Endothelial cell of umbilical vein (primary cell): ENCODE measurements at regions not wholly inside any gene's neighbourhood (a gene's known extent, or its start where the extent isn't known, plus 50 kb on each side); places are given as distances from the start of the nearest gene placed in this dataset.
A peak's percentile ranks its signal among the peaks of the same experiment; 100 is the strongest.
"Not testable (repeated sequence)": the region's sequence is repeated elsewhere in the genome, so short reads cannot be mapped to it uniquely, and the experiment has no call there.

Experiments used
- BruUV-seq: library from RNA; stranded (reverse); fragments of 400-500 nt; replicated peaks from 2 replicates; lab custom pipeline; 2021; lab: Mats Ljungman, UMichigan
- CTCF ChIA-PET: fragments of 300-600, 350-600 bp; sonication (Branson Sonifier 250); formaldehyde crosslinking; loops from one replicate; lab custom pipeline; 2021; ENCODE audit warnings: antibody characterized with exemption, inconsistent platforms; lab: Charles Lee
- POLR2A ChIA-PET: fragments of 300-600, 350-600 bp; sonication (Branson Sonifier 250); formaldehyde crosslinking; loops from one replicate; lab custom pipeline; 2021; ENCODE audit warnings: antibody characterized with exemption, inconsistent platforms; lab: Charles Lee
- DNase-seq: peaks from one replicate; pipeline ENCODE4 v3.0.0-alpha.2; 2011; ENCODE audit warnings: low read depth, low spot score
- FAIRE-seq: peaks from 2 replicates; lab custom pipeline; 2011; peaks lifted over from hg19 to GRCh38; lab: Jason Lieb, UNC
- H2AFZ ChIP-seq: 2 replicates; pipeline ENCODE4 v1.6.0; 2012; ENCODE audit warnings: low read depth, low read length, control low read depth, inconsistent platforms
- H3K27ac ChIP-seq: 2 replicates; pipeline ENCODE4 v1.5.1; 2011; ENCODE audit warnings: low read depth, mild to moderate bottlenecking, control low read depth, low read length, moderate library complexity; ENCODE audit not compliant: insufficient read depth
- H3K27me3 ChIP-seq, 2 experiments: 2 replicates each; pipeline versions ENCODE4 v1.6.0 to v1.6.1; 2011; ENCODE audit warnings: low read length in 2 of 2, mixed read lengths in 1 of 2; ENCODE audit not compliant: control insufficient read depth in 2 of 2, insufficient read depth in 2 of 2
- H3K36me3 ChIP-seq, 2 experiments: 2 replicates in 1 of 2; 3 replicates in 1 of 2; pipeline ENCODE4 v1.5.1; 2011; ENCODE audit warnings: low read length in 2 of 2, mild to moderate bottlenecking in 1 of 2, moderate library complexity in 1 of 2; ENCODE audit not compliant: control insufficient read depth in 2 of 2, insufficient read depth in 2 of 2; ENCODE audit errors: extremely low read depth in 1 of 2
- H3K4me1 ChIP-seq: 3 replicates; pipeline ENCODE4 v1.5.1; 2011; ENCODE audit warnings: mild to moderate bottlenecking, low read length; ENCODE audit not compliant: control insufficient read depth, insufficient read depth; ENCODE audit errors: extremely low read depth
- H3K4me2 ChIP-seq: 2 replicates; pipeline ENCODE4 v1.6.1; 2011; ENCODE audit warnings: low read length, control low read depth, mixed read lengths; ENCODE audit not compliant: insufficient read depth
- H3K4me3 ChIP-seq, 3 experiments: fragments of 200-600 bp in 1 of 3; sonication (generic), shearing (Covaris generic) in 1 of 3; replicated peaks in 1 of 3; 2 replicates each; pipeline ENCODE4 v1.5.1; 2011 to 2016; ENCODE audit warnings: control low read depth in 3 of 3, low read length in 3 of 3, mild to moderate bottlenecking in 2 of 3, inconsistent platforms in 1 of 3, low read depth in 1 of 3, moderate library complexity in 1 of 3; ENCODE audit not compliant: insufficient read depth in 1 of 3
- H3K79me2 ChIP-seq: 2 replicates; pipeline ENCODE4 v1.6.0; 2012; ENCODE audit warnings: low read length, inconsistent platforms; ENCODE audit not compliant: control insufficient read depth, insufficient read depth
- H3K9ac ChIP-seq: replicated peaks from 2 replicates; pipeline ENCODE3; 2011; ENCODE audit warnings: low read length, control low read depth; ENCODE audit not compliant: insufficient read depth; ENCODE audit errors: extremely low read depth
- H3K9me1 ChIP-seq: replicated peaks from 3 replicates; pipeline ENCODE4 v1.6.0; 2011; ENCODE audit warnings: mild to moderate bottlenecking, low read length; ENCODE audit not compliant: control insufficient read depth, insufficient read depth; ENCODE audit errors: extremely low read depth
- H3K9me3 ChIP-seq: replicated peaks from 2 replicates; pipeline ENCODE4 v1.5.1; 2012; ENCODE audit warnings: low read length, inconsistent platforms; ENCODE audit not compliant: control insufficient read depth, insufficient read depth
- H4K20me1 ChIP-seq: replicated peaks from 2 replicates; pipeline ENCODE3; 2011; ENCODE audit warnings: mild to moderate bottlenecking, low read length; ENCODE audit not compliant: control insufficient read depth, insufficient read depth; ENCODE audit errors: extremely low read depth
- dilution Hi-C: fragments of 300-500 bp; cut with MboI; formaldehyde crosslinking; loops from one replicate; pipeline ENCODE4 v1.15.0; 2019; ENCODE audit warnings: low sequenced_read_pairs; ENCODE audit not compliant: extremely low pct_ligation_motif_present
- intact Hi-C: fragments of 100-400 bp; cut with micrococcal nuclease; formaldehyde crosslinking; loops from one replicate; pipeline ENCODE4 v1.10.0; 2022
- TF ChIP-seq, protein P1 (sequence below), 2 donors: IDR thresholded peaks; 1 replicate in 1 of 2; 2 replicates in 1 of 2; pipeline ENCODE4 v1.5.1; 2011; ENCODE audit warnings: low read length in 2 of 2, mild to moderate bottlenecking in 2 of 2, moderate library complexity in 2 of 2, control low read depth in 1 of 2, inconsistent platforms in 1 of 2, low read depth in 1 of 2; ENCODE audit not compliant: insufficient read depth in 1 of 2; ENCODE audit errors: extremely low read depth in 1 of 2

DNA sequence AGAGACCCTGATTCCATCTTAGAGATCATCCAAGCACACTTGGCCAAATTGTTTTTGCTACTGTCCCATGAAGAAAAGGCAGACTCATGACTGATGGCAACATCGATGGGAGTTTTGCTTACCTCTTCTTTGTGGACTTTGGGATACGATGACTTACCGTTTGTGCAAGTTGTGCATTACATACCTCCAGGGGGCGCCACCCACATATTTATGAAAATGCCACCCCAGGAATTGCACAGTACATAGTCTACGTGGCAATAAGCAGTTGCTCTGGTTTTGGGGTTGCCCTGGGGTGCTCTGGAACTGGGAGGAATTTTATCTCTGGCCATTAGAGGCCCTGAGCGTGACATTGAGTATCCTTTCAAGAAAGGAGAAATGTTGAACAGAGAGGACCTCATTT is 139.0 kb upstream of the CCZ1B start:
- H3K27ac ChIP-seq, H3K4me3 ChIP-seq, H2AFZ ChIP-seq, FAIRE-seq, H3K9me1 ChIP-seq, H3K36me3 ChIP-seq, H4K20me1 ChIP-seq, H3K9ac ChIP-seq, POLR2A ChIA-PET, dilution Hi-C loops, H3K4me2 ChIP-seq, BruUV-seq, H3K4me1 ChIP-seq, H3K9me3 ChIP-seq, H3K27me3 ChIP-seq, H3K79me2 ChIP-seq: not testable (repeated sequence)
- TF ChIP-seq, protein P1, sequence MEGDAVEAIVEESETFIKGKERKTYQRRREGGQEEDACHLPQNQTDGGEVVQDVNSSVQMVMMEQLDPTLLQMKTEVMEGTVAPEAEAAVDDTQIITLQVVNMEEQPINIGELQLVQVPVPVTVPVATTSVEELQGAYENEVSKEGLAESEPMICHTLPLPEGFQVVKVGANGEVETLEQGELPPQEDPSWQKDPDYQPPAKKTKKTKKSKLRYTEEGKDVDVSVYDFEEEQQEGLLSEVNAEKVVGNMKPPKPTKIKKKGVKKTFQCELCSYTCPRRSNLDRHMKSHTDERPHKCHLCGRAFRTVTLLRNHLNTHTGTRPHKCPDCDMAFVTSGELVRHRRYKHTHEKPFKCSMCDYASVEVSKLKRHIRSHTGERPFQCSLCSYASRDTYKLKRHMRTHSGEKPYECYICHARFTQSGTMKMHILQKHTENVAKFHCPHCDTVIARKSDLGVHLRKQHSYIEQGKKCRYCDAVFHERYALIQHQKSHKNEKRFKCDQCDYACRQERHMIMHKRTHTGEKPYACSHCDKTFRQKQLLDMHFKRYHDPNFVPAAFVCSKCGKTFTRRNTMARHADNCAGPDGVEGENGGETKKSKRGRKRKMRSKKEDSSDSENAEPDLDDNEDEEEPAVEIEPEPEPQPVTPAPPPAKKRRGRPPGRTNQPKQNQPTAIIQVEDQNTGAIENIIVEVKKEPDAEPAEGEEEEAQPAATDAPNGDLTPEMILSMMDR (IDR thresholded peaks at IDR 0.05; ENCODE audit: extremely low read depth in 1 of 2, insufficient read depth in 1 of 2, low read depth in 1 of 2, low read length in 2 of 2), result peak in 1 of 2 donors; percentile 9
- CTCF ChIA-PET, result interaction anchor here (1.0 kb wide), 1 partner anchor 134 kb away, joined by 3 read pairs; no protein-coding TSS in a partner anchor
- peak; percentile 23 for DNase-seq
- intact Hi-C loops, result loop anchor here (2.0 to 5.0 kb wide), 2 partner anchors 576 to 1332 kb away; no protein-coding TSS in a partner anchor

DNA sequence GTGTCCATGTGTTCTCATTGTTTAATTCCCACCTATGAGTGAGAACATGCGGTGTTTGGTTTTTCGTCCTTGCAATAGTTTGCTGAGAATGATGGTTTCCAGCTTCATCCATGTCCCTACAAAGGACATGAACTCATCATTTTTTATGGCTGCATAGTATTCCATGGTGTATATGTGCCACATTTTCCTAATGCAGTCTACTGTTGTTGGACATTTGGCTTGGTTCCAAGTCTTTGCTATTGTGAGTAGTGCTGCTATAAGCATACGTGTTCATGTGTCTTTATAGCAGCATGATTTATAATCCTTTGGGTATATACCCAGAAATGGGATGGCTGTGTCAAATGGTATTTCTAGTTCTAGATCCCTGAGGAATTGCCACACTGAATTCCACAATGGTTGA is 144.1 kb upstream of the CCZ1B start:
- H3K4me1 ChIP-seq, H3K9me3 ChIP-seq, POLR2A ChIA-PET, H3K4me2 ChIP-seq, H3K36me3 ChIP-seq, H2AFZ ChIP-seq, H3K27me3 ChIP-seq, H3K79me2 ChIP-seq, BruUV-seq, H3K4me3 ChIP-seq, dilution Hi-C loops, FAIRE-seq, H4K20me1 ChIP-seq, intact Hi-C loops, DNase-seq, CTCF ChIA-PET, H3K9ac ChIP-seq, H3K9me1 ChIP-seq, H3K27ac ChIP-seq: not testable (repeated sequence)

DNA sequence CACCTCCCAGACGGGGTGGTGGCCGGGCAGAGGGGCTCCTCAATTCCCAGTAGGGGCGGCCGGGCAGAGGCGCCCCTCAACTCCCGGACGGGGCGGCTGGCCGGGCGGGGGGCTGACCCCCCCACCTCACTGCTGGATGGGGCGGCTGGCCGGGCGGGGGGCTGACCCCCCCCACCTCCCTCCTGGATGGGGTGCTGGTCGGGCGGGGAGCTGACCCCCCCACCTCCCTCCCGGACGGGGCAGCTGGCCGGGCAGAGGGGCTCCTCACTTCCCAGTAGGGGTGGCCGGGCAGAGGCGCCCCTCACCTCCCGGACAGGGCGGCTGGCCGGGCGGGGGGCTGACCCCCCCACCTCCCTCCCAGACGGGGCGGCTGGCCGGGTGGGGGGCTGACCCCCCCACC is 148.8 kb upstream of the CCZ1B start:
- H3K27me3 ChIP-seq, BruUV-seq, H3K9me3 ChIP-seq, FAIRE-seq, H3K79me2 ChIP-seq, H2AFZ ChIP-seq, H3K36me3 ChIP-seq, CTCF ChIA-PET, H3K9ac ChIP-seq, DNase-seq, H4K20me1 ChIP-seq, H3K9me1 ChIP-seq, H3K4me3 ChIP-seq, intact Hi-C loops, H3K27ac ChIP-seq, POLR2A ChIA-PET, H3K4me1 ChIP-seq, H3K4me2 ChIP-seq, dilution Hi-C loops: not testable (repeated sequence)

DNA sequence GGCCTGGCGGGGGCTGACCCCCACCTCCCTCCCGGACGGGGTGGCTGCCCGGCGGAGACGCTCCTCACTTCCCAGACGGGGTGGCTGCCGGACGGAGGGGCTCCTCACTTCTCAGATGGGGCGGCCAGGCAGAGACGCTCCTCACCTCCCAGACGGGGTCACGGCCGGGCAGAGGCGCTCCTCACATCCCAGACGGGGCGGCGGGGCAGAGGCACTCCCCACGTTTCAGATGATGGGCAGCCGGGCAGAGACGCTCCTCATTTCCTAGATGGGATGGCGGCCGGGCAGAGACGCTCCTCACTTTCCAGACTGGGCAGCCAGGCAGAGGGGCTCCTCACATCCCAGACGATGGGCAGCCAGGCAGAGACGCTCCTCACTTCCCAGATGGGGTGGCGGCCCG is 149.3 kb upstream of the CCZ1B start:
- H3K9ac ChIP-seq, H3K4me3 ChIP-seq, H4K20me1 ChIP-seq, H3K9me3 ChIP-seq, H2AFZ ChIP-seq, H3K79me2 ChIP-seq, DNase-seq, POLR2A ChIA-PET, BruUV-seq, H3K27ac ChIP-seq, H3K27me3 ChIP-seq, H3K4me2 ChIP-seq, H3K9me1 ChIP-seq, H3K36me3 ChIP-seq, dilution Hi-C loops, CTCF ChIA-PET, intact Hi-C loops, H3K4me1 ChIP-seq, FAIRE-seq: not testable (repeated sequence)
